T-cell (primary cell): ENCODE measurements at regions not wholly inside any gene's neighbourhood (a gene's known extent, or its start where the extent isn't known, plus 50 kb on each side); places are given as distances from the start of the nearest gene placed in this dataset.

Source experiments
- ATAC-seq, 4 experiments: fragments of 200-7000 bp in 3 of 4; fragments of 150-1000 bp in 1 of 4; cut with Tn5 transposase; replicated peaks in 1 of 4; 1 replicate in 3 of 4; 2 replicates in 1 of 4; pipeline ENCODE4 v1.10.0; 2021; ENCODE audit warnings: moderate library complexity in 3 of 4, mild to moderate bottlenecking in 2 of 4, moderate number of reproducible peaks in 1 of 4
- CTCF ChIA-PET, 2 donors: fragments of 300-600 bp; sonication (Branson Sonifier 250); formaldehyde crosslinking; loops; one replicate each; lab custom pipeline; 2022; ENCODE audit warnings: antibody characterized with exemption in 2 of 2; lab: Charles Lee
- POLR2A ChIA-PET, 2 donors: fragments of 300-600 bp; sonication (Branson Sonifier 250); formaldehyde crosslinking; loops; one replicate each; lab custom pipeline; 2022; ENCODE audit warnings: antibody characterized with exemption in 2 of 2; lab: Charles Lee
- DNase-seq, 35 experiments: peaks; one replicate each; pipeline versions ENCODE4 v3.0.0 to v3.0.0-alpha.2; 2013 to 2023
- H3K27ac ChIP-seq: one replicate; pipeline ENCODE4 v1.5.1; 2013; ENCODE audit warnings: low read length
- H3K27me3 ChIP-seq, 2 experiments: replicated peaks in 1 of 2; 1 replicate in 1 of 2; 2 replicates in 1 of 2; pipeline versions ENCODE4 v1.6.1 to v1.7.0; 2013; ENCODE audit warnings: low read length in 1 of 2, mixed read lengths in 1 of 2; ENCODE audit not compliant: control insufficient read depth in 2 of 2, insufficient read depth in 2 of 2; ENCODE audit errors: extremely low read depth in 1 of 2
- H3K36me3 ChIP-seq, 2 donors: 1 replicate in 1 of 2; 2 replicates in 1 of 2; pipeline versions ENCODE4 v1.6.1 to v1.7.0; 2013; ENCODE audit warnings: low read length in 1 of 2; ENCODE audit not compliant: control insufficient read depth in 2 of 2, insufficient read depth in 1 of 2; ENCODE audit errors: extremely low read depth in 1 of 2
- H3K4me1 ChIP-seq, 2 experiments: 1 replicate in 1 of 2; 2 replicates in 1 of 2; pipeline versions ENCODE4 v1.6.1 to v1.7.0; 2013; ENCODE audit warnings: low read length in 2 of 2, mixed read lengths in 1 of 2; ENCODE audit not compliant: insufficient read depth in 2 of 2, control insufficient read depth in 1 of 2; ENCODE audit errors: extremely low read depth in 1 of 2
- H3K4me3 ChIP-seq, 2 donors: 1 replicate in 1 of 2; 2 replicates in 1 of 2; pipeline versions ENCODE4 v1.5.1 to v1.7.0; 2013; ENCODE audit warnings: mild to moderate bottlenecking in 2 of 2, low read length in 1 of 2, moderate library complexity in 1 of 2; ENCODE audit not compliant: control insufficient read depth in 1 of 2; ENCODE audit errors: extremely low read depth in 1 of 2
- H3K9me3 ChIP-seq: 2 replicates; pipeline ENCODE4 v1.7.0; 2013
- H3K27ac Mint-ChIP-seq, 2 donors: one replicate each; pipeline ENCODE4 v1.8.0; 2020 to 2021; ENCODE audit warnings: mild to moderate bottlenecking in 2 of 2, mixed read lengths in 2 of 2
- H3K27me3 Mint-ChIP-seq, 2 donors: one replicate each; pipeline ENCODE4 v1.8.0; 2021 to 2022; ENCODE audit warnings: mixed read lengths in 2 of 2
- H3K36me3 Mint-ChIP-seq: one replicate; pipeline ENCODE4 v1.8.0; 2021; ENCODE audit warnings: mixed read lengths
- H3K4me1 Mint-ChIP-seq, 3 donors: one replicate each; pipeline ENCODE4 v1.8.0; 2020 to 2022; ENCODE audit warnings: mixed read lengths in 3 of 3, mild to moderate bottlenecking in 1 of 3
- H3K4me3 Mint-ChIP-seq, 3 donors: one replicate each; pipeline ENCODE4 v1.8.0; 2020 to 2022; ENCODE audit warnings: mild to moderate bottlenecking in 3 of 3, mixed read lengths in 3 of 3, moderate library complexity in 3 of 3
- H3K9me3 Mint-ChIP-seq, 3 donors: one replicate each; pipeline ENCODE4 v1.8.0; 2020 to 2022; ENCODE audit warnings: mixed read lengths in 3 of 3
- WGBS: methylation state at CpG from one replicate; pipeline ENCODE4 v1.1.5; 2013; ENCODE audit warnings: missing lambda C conversion rate; ENCODE audit not compliant: insufficient coverage; 5-methylcytosine and 5-hydroxymethylcytosine counted together

- ATAC-seq (no peak), DNase-seq (no peak)
- H3K9me3 Mint-ChIP-seq = peaks cover 0 to 6% (median 0%) of the 10 kb centered on the region in 3 donors
- 69% methylated on average over 2 of the region's 5 CpGs for WGBS
- H3K4me3 ChIP-seq = no peak overlapping the region
- H3K36me3 Mint-ChIP-seq = no peaks in the 10 kb centered on the region
- CTCF ChIA-PET = interaction anchor here in 1 of 2 donors (0.5 kb wide), 1 partner anchor 80 kb away, joined by 3 read pairs; no protein-coding TSS in a partner anchor
- no peaks in the 10 kb centered on the region for H3K9me3 ChIP-seq
- no peaks in the 10 kb centered on the region for H3K27me3 ChIP-seq
- H3K4me1 ChIP-seq = no peaks in the 10 kb centered on the region
- H3K27ac ChIP-seq = no peak overlapping the region
- peaks cover 5% of the 10 kb centered on the region in 2 donors for H3K27me3 Mint-ChIP-seq
- H3K27ac Mint-ChIP-seq = no peak overlapping the region
- H3K36me3 ChIP-seq = no peaks in the 10 kb centered on the region
- H3K4me1 Mint-ChIP-seq = no peaks in the 10 kb centered on the region
- H3K4me3 Mint-ChIP-seq = no peak overlapping the region
- POLR2A ChIA-PET = no interaction called here
Measured at GRCh38 chr20:6200092-6200491, 77.3 kb upstream of the FERMT1 start.

GRCh38 chr20:6185268-6185667, 62.4 kb upstream of the FERMT1 start:
- Histone ChIP-seq H3K4me3 (no peak overlapping the region), H3K27me3 (peaks cover 0 to 8% of the 10 kb centered on the region in 2 experiments), H3K36me3 (no peaks in the 10 kb centered on the region), H3K4me1 (no peaks in the 10 kb centered on the region), H3K27ac (no peak overlapping the region), H3K9me3 (no peaks in the 10 kb centered on the region)
- peaks cover 16 to 17% of the 10 kb centered on the region in 2 donors for H3K27me3 Mint-ChIP-seq
- H3K9me3 Mint-ChIP-seq = peaks cover 0 to 3% (median 0%) of the 10 kb centered on the region in 3 donors
- ATAC-seq (no peak), DNase-seq (no peak)
- ChIA-PET POLR2A (no interaction called here), CTCF (no interaction called here)
- H3K4me3 Mint-ChIP-seq = no peak overlapping the region
- no peak overlapping the region for H3K27ac Mint-ChIP-seq
- no peaks in the 10 kb centered on the region for H3K36me3 Mint-ChIP-seq
- 10% methylated on average over 1 of the region's 3 CpGs for WGBS
- no peaks in the 10 kb centered on the region for H3K4me1 Mint-ChIP-seq

GRCh38 chr20:6184086-6184485, 61.3 kb upstream of the FERMT1 start:
- H3K36me3 Mint-ChIP-seq = no peaks in the 10 kb centered on the region
- peaks cover 17% of the 10 kb centered on the region in 2 donors for H3K27me3 Mint-ChIP-seq
- no peaks in the 10 kb centered on the region for H3K4me1 Mint-ChIP-seq
- no peaks in the 10 kb centered on the region for H3K9me3 ChIP-seq
- H3K9me3 Mint-ChIP-seq = peaks cover 0 to 3% (median 0%) of the 10 kb centered on the region in 3 donors
- no peak overlapping the region for H3K4me3 Mint-ChIP-seq
- H3K27me3 ChIP-seq = peaks cover 0 to 8% of the 10 kb centered on the region in 2 experiments
- no peak overlapping the region for H3K27ac Mint-ChIP-seq
- DNase-seq (no peak), ATAC-seq (no peak)
- 49% methylated on average over 3 of the region's 6 CpGs for WGBS
- ChIA-PET CTCF (no interaction called here), POLR2A (no interaction called here)
- H3K4me3 ChIP-seq = no peak overlapping the region
- H3K4me1 ChIP-seq = no peaks in the 10 kb centered on the region
- H3K36me3 ChIP-seq = no peaks in the 10 kb centered on the region
- H3K27ac ChIP-seq = no peak overlapping the region

GRCh38 chr20:6180531-6180930, 57.7 kb upstream of the FERMT1 start:
- Mint-ChIP-seq H3K27ac (no peak overlapping the region), H3K36me3 (no peaks in the 10 kb centered on the region), H3K4me1 (no peaks in the 10 kb centered on the region), H3K9me3 (no peaks in the 10 kb centered on the region), H3K4me3 (no peak overlapping the region), H3K27me3 (peaks cover 8 to 11% of the 10 kb centered on the region in 2 donors)
- WGBS = 73% methylated on average over 2 of the region's 4 CpGs
- ChIA-PET CTCF (no interaction called here), POLR2A (no interaction called here)
- H3K4me1 ChIP-seq = no peaks in the 10 kb centered on the region
- H3K4me3 ChIP-seq = no peak overlapping the region
- H3K27ac ChIP-seq = no peak overlapping the region
- no peaks in the 10 kb centered on the region for H3K9me3 ChIP-seq
- DNase-seq (no peak), ATAC-seq (no peak)
- H3K36me3 ChIP-seq = no peaks in the 10 kb centered on the region
- H3K27me3 ChIP-seq = peaks cover 0 to 8% of the 10 kb centered on the region in 2 experiments

GRCh38 chr20:6178537-6178936, 55.7 kb upstream of the FERMT1 start:
- Histone ChIP-seq H3K27ac (no peak overlapping the region), H3K36me3 (no peaks in the 10 kb centered on the region), H3K4me1 (no peaks in the 10 kb centered on the region), H3K9me3 (no peaks in the 10 kb centered on the region), H3K4me3 (no peak overlapping the region), H3K27me3 (no peaks in the 10 kb centered on the region)
- ATAC-seq = no peak
- no peaks in the 10 kb centered on the region for H3K36me3 Mint-ChIP-seq
- CTCF ChIA-PET = no interaction called here
- peaks cover 0 to 3% (median 0%) of the 10 kb centered on the region in 3 donors for H3K9me3 Mint-ChIP-seq
- no peak for DNase-seq
- H3K27ac Mint-ChIP-seq = no peak overlapping the region
- no peak overlapping the region for H3K4me3 Mint-ChIP-seq
- peaks cover 5 to 20% of the 10 kb centered on the region in 2 donors for H3K27me3 Mint-ChIP-seq
- no CpG with 5 or more reads among the region's 3 CpGs for WGBS
- H3K4me1 Mint-ChIP-seq = no peaks in the 10 kb centered on the region
- POLR2A ChIA-PET = no interaction called here

- no peaks in the 10 kb centered on the region for H3K27me3 ChIP-seq
- H3K9me3 ChIP-seq = no peaks in the 10 kb centered on the region
- Mint-ChIP-seq H3K4me1 (no peaks in the 10 kb centered on the region), H3K36me3 (no peaks in the 10 kb centered on the region), H3K4me3 (no peak overlapping the region), H3K27me3 (peaks cover 3 to 13% of the 10 kb centered on the region in 2 donors), H3K9me3 (peaks cover 4 to 10% (median 7%) of the 10 kb centered on the region in 3 donors), H3K27ac (no peak overlapping the region)
- POLR2A ChIA-PET = no interaction called here
- no peak overlapping the region for H3K27ac ChIP-seq
- CTCF ChIA-PET = no interaction called here
- WGBS = no CpG with 5 or more reads among the region's 2 CpGs
- ATAC-seq (no peak), DNase-seq (no peak)
- H3K36me3 ChIP-seq = no peaks in the 10 kb centered on the region
- no peaks in the 10 kb centered on the region for H3K4me1 ChIP-seq
- H3K4me3 ChIP-seq = no peak overlapping the region
Measured at GRCh38 chr20:6173481-6173880, 50.7 kb upstream of the FERMT1 start.
